ENCODE measurements at regions not wholly inside any gene's neighbourhood (a gene's known extent, or its start where the extent isn't known, plus 50 kb on each side); places are given as distances from the start of the nearest gene placed in this dataset.

DNA sequence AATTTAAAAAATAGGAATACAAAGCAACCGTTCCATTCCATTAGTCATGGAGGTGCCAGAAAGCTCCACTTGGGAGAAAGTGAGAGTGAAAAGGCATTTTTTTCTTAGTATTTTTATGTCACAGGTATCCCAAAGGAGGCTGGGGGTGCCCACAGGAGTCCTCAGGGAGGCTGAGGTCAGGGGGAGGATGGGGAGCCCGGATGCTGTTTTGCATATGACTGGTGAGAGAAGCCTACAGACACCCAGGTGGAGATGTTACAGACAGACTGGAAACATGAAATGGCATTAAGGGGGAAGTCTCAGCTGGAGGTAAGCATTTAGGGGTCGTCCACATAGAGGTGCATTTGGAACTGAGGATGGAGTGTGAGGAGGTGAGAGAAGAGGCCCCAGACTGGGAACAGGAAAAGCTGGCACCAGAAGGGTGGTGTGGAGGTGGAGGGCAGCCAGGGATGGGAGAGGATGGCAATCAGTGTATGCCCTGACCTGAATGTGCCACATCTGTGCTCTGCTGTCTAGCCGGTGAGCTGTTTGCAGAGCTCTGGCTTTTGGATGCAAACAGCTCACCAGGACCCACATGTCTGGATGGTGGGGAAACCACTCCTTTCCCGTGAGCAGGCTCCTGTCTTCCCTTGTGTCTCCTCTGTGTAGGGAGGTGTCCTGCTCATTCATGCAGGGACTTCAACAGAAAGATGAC, 101.1 kb downstream of the RAMP3 start:
- TF ChIP-seq, protein P1, sequence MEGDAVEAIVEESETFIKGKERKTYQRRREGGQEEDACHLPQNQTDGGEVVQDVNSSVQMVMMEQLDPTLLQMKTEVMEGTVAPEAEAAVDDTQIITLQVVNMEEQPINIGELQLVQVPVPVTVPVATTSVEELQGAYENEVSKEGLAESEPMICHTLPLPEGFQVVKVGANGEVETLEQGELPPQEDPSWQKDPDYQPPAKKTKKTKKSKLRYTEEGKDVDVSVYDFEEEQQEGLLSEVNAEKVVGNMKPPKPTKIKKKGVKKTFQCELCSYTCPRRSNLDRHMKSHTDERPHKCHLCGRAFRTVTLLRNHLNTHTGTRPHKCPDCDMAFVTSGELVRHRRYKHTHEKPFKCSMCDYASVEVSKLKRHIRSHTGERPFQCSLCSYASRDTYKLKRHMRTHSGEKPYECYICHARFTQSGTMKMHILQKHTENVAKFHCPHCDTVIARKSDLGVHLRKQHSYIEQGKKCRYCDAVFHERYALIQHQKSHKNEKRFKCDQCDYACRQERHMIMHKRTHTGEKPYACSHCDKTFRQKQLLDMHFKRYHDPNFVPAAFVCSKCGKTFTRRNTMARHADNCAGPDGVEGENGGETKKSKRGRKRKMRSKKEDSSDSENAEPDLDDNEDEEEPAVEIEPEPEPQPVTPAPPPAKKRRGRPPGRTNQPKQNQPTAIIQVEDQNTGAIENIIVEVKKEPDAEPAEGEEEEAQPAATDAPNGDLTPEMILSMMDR (IDR thresholded peaks at IDR 0.05; ENCODE audit: insufficient read depth, low read length), result no peak
- no peak for TF ChIP-seq POLR2AphosphoS5 (IDR thresholded peaks at IDR 0.05; ENCODE audit: low read depth)
